ENCODE measurements at regions not wholly inside any gene's neighbourhood (a gene's known extent, or its start where the extent isn't known, plus 50 kb on each side); places are given as distances from the start of the nearest gene placed in this dataset.

GRCh38 chr5:39979-40583, 51.9 kb upstream of the PLEKHG4B start (continued):
- TF ChIP-seq ZNF274 (IDR thresholded peaks at IDR 0.05; ENCODE audit: low read depth, low read length): no peak
- TF ChIP-seq SP1 (IDR thresholded peaks at IDR 0.05; ENCODE audit: low read depth): no peak
- TF ChIP-seq MAX (IDR thresholded peaks at IDR 0.05): no peak
- no peak for TF ChIP-seq ELF1 (IDR thresholded peaks at IDR 0.05; ENCODE audit: borderline replicate concordance, low read depth)
- TF ChIP-seq CBX3 (IDR thresholded peaks at IDR 0.05; ENCODE audit: low read depth): no peak
- TF ChIP-seq ZFX (IDR thresholded peaks at IDR 0.05): no peak

Data from HCT116 (cell line).